NCI-H82 treated with DMSO at 0.1 percent for 48 hours (cell line): ENCODE measurements at regions not wholly inside any gene's neighbourhood (a gene's known extent, or its start where the extent isn't known, plus 50 kb on each side); places are given as distances from the start of the nearest gene placed in this dataset.
"Not testable (repeated sequence)": the region's sequence is repeated elsewhere in the genome, so short reads cannot be mapped to it uniquely, and the experiment has no call there.

ENCODE experiments used
- DNase-seq: peaks from one replicate; lab custom pipeline; 2025; ENCODE audit not compliant: unreplicated experiment; lab: John Stamatoyannopoulos, UW

DNA sequence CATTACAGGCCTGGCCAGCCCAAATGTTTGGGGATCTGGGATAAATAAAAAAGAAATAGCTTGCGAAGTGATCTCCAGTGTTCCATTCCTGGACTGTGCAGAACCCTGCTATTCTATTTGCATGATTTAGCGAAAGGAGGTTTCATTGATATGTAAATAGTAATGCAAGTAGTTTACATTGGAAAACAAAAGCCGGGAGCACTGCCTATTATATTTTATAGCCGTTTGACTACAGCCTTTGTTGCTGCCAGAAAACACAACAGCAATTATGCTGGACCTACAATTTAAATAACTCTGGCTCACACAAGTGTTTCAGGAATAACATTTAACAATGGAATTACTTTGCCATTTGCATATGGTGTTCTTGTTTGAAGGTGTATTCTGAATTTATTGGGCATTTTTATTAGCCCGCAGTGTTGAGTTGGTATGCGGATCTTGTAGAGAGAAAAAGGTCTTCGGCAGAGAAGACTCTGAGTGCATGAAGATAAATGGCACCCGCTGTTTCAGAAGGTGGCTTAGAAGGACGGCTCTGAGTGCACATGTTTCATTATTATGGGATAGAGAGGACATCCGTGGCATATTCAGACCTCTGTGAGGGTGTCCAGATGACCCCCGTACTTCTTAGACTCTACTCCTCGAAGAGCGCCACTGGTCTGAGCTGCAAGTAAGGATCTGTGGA, 315.0 kb downstream of the BRD1 start:
- no peak for DNase-seq

- not testable (repeated sequence) for DNase-seq
Observed at GRCh38 chr22:49511393-49512189, 316.1 kb downstream of the BRD1 start.

- DNase-seq: no peak
Observed at GRCh38 chr22:49510718-49511117, 317.0 kb downstream of the BRD1 start.

GRCh38 chr22:49509016-49509415, 318.7 kb downstream of the BRD1 start:
- DNase-seq: no peak

GRCh38 chr22:49508561-49508960, 319.1 kb downstream of the BRD1 start:
- no peak for DNase-seq

- no peak for DNase-seq
Observed at GRCh38 chr22:49507607-49508292, 319.9 kb downstream of the BRD1 start.

GRCh38 chr22:49506010-49506400, 321.7 kb downstream of the BRD1 start:
- DNase-seq: no peak

- no peak for DNase-seq
Observed at GRCh38 chr22:49505337-49506009, 322.2 kb downstream of the BRD1 start.

DNA sequence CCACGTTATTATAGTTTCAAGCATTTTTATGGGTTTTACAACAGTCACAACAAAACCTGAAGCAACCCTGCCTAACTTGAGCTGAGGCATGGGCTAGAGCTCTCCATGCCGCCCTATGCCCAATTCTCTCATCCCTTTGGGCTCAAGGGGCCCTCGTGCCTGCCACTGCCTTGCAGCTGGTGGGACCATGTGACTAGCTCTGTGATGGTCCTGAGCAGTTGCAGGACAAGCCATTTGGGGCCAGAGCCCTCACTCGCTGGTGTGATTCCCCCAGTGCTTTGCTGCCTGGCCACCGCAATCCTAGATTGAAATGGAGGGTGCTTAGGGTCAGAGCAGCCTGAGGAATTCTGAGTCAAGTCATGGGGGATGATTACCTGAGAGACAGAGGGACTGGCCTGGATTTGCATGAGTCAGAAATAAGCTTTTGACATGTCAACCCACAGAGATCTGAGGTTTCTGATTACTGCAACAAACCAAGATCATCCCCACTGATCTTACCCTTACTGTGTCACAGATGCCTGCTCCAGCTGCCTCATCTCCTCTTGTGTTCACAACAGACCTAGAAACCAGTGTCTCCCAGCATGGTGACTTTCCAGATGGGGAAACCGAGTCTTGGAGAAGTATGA, 323.7 kb downstream of the BRD1 start:
- no peak for DNase-seq

DNA sequence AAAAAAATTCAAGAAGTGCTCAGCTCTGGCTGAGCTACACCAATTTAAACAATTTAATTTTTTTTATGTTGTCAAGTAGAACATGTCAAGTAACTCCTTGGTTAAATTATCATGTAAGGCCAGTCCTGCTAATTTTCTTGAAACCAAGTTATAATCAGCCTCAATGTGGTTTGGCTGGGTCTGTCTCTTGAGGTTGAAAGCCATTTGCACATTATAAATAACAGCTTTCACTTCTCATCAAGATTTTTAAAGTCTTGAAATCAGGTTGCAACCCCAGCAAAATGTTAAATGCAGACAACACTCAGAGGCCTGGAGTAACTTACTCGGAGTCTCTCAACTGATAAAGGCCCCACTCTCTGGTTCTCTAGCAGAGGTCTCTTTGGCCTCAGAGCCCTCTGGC, 324.4 kb downstream of the BRD1 start:
- DNase-seq: no peak

- no peak for DNase-seq
Observed at GRCh38 chr22:49502126-49502826, 325.4 kb downstream of the BRD1 start.

DNA sequence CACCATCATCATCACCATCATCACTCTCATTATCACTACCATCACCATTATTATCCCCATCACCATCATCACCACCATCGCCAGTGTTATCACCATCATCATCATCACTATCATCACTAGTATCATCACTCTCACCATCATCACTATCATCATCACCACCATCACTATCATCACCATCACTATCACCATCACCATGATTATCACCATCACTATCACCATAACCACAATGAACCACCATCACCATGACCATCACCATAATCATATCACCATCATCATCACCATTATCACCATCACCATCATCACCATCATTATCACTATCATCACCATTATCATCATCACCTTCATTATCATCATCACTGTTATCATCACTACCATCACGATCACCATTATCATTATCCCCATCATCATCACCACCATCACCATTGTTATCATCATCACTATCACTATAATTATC, 326.7 kb downstream of the BRD1 start:
- no peak for DNase-seq

DNA sequence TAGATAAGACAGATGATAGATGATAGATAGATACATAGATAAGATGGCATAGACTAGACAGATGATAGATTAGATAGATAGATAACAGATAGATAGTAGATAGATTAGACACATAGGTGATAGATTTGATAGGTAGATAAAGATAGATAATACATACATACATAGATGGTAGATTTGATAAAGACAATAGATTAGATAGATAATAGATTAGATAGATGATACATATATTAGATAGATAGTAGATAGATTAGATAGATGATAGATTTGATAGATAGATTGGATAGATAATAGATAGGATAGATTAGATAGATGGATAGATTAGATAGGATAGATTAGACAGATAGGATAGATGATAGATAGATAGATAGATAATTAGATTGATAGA, 327.6 kb downstream of the BRD1 start:
- no peak for DNase-seq

- no peak for DNase-seq
Observed at GRCh38 chr22:49499433-49500075, 328.1 kb downstream of the BRD1 start.

- DNase-seq: no peak
Observed at GRCh38 chr22:49497266-49497665, 330.4 kb downstream of the BRD1 start.

DNA sequence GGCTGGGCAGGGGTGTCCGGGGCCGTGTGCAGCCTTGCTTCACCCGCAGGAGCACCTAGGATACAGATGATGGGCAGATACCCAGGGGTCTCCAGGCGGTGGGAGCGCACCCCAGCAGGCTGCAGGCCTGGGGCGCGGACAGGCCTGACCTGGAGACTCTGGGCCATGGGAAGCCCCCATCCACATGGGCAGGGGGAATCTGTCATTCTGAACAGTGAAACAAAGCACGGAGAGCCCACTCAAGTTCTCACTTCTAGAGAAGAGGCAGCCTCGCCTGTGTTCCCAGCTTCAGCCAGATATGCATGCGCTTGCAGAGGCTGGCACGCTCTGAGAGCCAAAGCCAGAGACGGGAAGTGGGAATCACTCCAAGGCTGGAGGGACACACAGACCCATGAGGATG, 333.1 kb downstream of the BRD1 start:
- no peak for DNase-seq

DNA sequence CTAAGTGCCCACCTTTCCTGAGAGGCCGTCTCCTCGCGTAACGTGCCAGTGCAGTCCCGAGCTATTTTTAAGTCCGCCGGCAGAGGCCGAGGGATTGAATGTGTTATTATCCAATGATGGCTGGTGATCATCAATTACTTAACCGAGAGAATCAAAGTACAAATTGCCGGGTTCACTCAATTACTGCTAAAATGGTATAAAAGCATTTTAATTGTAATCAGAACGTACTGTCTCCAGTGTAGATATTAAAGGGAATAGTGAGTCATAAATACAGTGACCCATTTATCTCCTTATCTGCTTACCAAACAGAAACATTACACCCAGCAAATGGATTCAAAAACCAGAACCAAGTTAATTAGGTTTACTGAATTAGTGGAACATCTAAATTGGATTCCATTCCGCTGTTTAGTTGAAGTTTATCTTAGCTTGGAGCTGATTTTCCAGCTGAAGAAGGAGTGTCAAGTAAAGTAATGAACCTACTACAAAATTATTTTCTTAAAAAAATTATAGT, 334.9 kb downstream of the BRD1 start:
- no peak for DNase-seq

- DNase-seq: no peak
Observed at GRCh38 chr22:49492308-49492707, 335.4 kb downstream of the BRD1 start.

DNA sequence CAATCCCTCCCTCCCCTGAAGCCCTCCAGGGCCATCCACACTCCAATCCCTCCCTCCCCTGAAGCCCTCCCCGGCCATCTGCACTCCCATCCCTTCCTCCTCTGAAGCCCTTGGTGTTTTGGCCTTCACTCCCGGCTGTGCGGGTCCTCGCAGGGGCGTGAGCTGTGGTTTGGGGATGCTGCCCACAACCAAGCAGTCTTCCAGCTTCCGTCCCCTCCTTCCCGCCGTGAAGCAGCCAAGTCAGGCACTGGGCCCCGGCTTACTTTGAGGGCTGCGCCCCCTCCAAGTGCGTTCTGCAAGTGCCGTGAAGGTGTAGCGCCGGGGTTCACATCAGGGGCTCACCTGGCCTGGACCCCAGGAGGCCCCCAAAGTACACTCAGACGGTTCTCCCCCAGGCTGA, 335.9 kb downstream of the BRD1 start:
- no peak for DNase-seq

DNA sequence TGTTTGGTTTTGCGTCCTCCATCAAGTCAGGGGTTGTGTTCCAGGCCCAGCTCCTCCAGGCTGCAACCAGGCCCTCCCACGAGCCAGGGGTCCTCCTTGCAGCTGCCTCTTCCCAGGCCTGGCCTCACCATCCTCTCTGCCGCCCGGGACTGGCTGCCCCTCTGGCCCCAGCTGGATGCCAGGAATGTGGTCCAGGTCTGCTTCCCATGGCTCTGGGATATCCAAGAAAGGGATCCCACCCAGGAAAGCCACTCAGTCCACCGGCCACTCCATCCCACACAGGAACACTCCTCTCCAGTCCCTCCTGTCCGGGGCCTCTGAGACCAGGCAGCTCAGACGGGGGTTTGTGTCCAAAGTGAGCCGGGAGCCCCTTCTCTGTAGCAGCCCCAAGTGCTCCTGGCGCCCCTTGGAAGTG, 336.4 kb downstream of the BRD1 start:
- no peak for DNase-seq
